MCF 10A (cell line): ENCODE measurements at regions not wholly inside any gene's neighbourhood (a gene's known extent, or its start where the extent isn't known, plus 50 kb on each side); places are given as distances from the start of the nearest gene placed in this dataset.

ENCODE experiments used
- BruUV-seq: library from RNA; stranded (reverse); fragments of 400-500 nt; replicated peaks from 2 replicates; lab custom pipeline; 2021; lab: Mats Ljungman, UMichigan
- CTCF ChIA-PET: fragments of 300-600 bp; sonication (Branson Sonifier 250); formaldehyde crosslinking; extraction: SDS; loops from one replicate; lab custom pipeline; 2021; ENCODE audit warnings: antibody characterized with exemption, inconsistent platforms; lab: Yijun Ruan, JAX
- POLR2A ChIA-PET: fragments of 300-600, 350-650 bp; sonication (Branson Sonifier 250); formaldehyde crosslinking; extraction: SDS; loops from one replicate; lab custom pipeline; 2020; ENCODE audit warnings: antibody characterized with exemption, inconsistent platforms; lab: Yijun Ruan, JAX
- DNase-seq: peaks from one replicate; pipeline ENCODE4 v3.0.0-alpha.2; 2018; ENCODE audit not compliant: unreplicated experiment
- H3K27ac Mint-ChIP-seq: one replicate; pipeline ENCODE4 v1.8.0; 2022; ENCODE audit warnings: mild to moderate bottlenecking, low read depth, mixed read lengths; ENCODE audit not compliant: unreplicated experiment
- H3K27me3 Mint-ChIP-seq: one replicate; pipeline ENCODE4 v1.8.0; 2022; ENCODE audit warnings: mixed read lengths; ENCODE audit not compliant: insufficient read depth, unreplicated experiment
- H3K36me3 Mint-ChIP-seq: one replicate; pipeline ENCODE4 v1.8.0; 2022; ENCODE audit warnings: mild to moderate bottlenecking, moderate library complexity, mixed read lengths; ENCODE audit not compliant: insufficient read depth, unreplicated experiment
- H3K4me1 Mint-ChIP-seq: one replicate; pipeline ENCODE4 v1.8.0; 2022; ENCODE audit warnings: mixed read lengths; ENCODE audit not compliant: insufficient read depth, unreplicated experiment
- H3K4me3 Mint-ChIP-seq: one replicate; pipeline ENCODE4 v1.8.0; 2022; ENCODE audit warnings: mild to moderate bottlenecking, moderate library complexity, mixed read lengths; ENCODE audit not compliant: unreplicated experiment
- H3K9me3 Mint-ChIP-seq: one replicate; pipeline ENCODE4 v1.8.0; 2022; ENCODE audit warnings: mixed read lengths; ENCODE audit not compliant: unreplicated experiment
- intact Hi-C: fragments of 100-400 bp; cut with micrococcal nuclease; formaldehyde crosslinking; loops from 2 replicates; pipeline ENCODE4 v1.14.1; 2022
- TF ChIP-seq, protein P1 (sequence below): fragments of 200-600 bp; IDR thresholded peaks from one replicate; pipeline ENCODE4 v1.8.0; 2022; ENCODE audit warnings: antibody characterized with exemption, mild to moderate bottlenecking; ENCODE audit not compliant: unreplicated experiment

DNA sequence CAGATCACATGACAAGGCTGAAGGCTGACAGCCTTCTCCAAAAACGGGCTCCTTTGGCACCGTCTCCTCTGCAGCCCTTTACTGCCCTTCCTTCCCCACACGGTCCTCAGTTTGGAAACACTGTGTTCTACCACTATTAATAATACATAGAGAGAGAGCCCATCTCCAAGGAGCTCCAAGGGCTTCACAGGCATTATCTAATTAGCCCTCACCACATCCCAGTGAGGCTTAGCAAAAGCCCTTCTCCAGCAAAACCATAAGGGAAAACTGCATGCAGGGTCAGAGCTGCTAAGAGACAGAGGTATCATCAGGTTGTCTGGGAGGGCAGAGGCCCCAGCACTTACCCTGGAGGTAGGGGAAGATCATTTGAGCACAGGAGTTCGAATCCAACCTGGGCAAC lies 169.3 kb upstream of the JARID2 start:
- BruUV-seq = no TSS peak
- H3K27ac Mint-ChIP-seq = no peak overlapping the region

DNA sequence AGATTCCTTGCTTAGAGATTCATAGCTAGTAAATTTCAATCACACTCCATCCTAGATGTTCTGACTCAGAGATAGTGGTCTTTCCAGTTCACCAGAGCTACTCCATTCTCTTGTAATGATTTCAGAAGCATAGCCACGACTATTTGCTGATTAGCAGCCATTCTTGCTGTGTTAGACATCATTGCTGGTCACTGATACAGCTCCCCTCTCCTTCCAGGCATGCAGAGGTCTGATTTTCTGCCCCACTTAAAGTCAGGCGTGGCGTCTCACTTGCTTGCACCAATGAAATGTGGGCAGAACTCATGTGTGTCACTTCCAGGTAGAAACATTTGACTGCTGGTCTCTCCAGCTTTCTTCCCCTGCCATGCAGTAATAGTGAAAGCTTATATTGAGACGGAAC lies 168.9 kb upstream of the JARID2 start:
- Mint-ChIP-seq H3K4me1 (no peaks in the 10 kb centered on the region), H3K27ac (no peak overlapping the region), H3K36me3 (no peaks in the 10 kb centered on the region), H3K27me3 (no peaks in the 10 kb centered on the region), H3K4me3 (no peak overlapping the region), H3K9me3 (peaks cover 7% of the 10 kb centered on the region)
- intact Hi-C loops = no loop called here
- TF ChIP-seq, protein P1, sequence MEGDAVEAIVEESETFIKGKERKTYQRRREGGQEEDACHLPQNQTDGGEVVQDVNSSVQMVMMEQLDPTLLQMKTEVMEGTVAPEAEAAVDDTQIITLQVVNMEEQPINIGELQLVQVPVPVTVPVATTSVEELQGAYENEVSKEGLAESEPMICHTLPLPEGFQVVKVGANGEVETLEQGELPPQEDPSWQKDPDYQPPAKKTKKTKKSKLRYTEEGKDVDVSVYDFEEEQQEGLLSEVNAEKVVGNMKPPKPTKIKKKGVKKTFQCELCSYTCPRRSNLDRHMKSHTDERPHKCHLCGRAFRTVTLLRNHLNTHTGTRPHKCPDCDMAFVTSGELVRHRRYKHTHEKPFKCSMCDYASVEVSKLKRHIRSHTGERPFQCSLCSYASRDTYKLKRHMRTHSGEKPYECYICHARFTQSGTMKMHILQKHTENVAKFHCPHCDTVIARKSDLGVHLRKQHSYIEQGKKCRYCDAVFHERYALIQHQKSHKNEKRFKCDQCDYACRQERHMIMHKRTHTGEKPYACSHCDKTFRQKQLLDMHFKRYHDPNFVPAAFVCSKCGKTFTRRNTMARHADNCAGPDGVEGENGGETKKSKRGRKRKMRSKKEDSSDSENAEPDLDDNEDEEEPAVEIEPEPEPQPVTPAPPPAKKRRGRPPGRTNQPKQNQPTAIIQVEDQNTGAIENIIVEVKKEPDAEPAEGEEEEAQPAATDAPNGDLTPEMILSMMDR = no peak
- POLR2A ChIA-PET = no interaction called here
- CTCF ChIA-PET = no interaction called here
- no peak for DNase-seq
- no TSS peak for BruUV-seq

More for the DNA sequence above, 169.3 kb upstream of the JARID2 start:
- no peaks in the 10 kb centered on the region for H3K27me3 Mint-ChIP-seq
- POLR2A ChIA-PET = interaction anchor here (0.7 kb wide), 1 partner anchor 15 kb away, joined by 3 read pairs; no protein-coding TSS in a partner anchor
- intact Hi-C loops = no loop called here
- TF ChIP-seq, protein P1 = no peak
- CTCF ChIA-PET = interaction anchor here (0.9 kb wide), 1 partner anchor 365 kb away, joined by 3 read pairs; no protein-coding TSS in a partner anchor
- no peak overlapping the region for H3K4me3 Mint-ChIP-seq
- no peaks in the 10 kb centered on the region for H3K4me1 Mint-ChIP-seq
- no peaks in the 10 kb centered on the region for H3K36me3 Mint-ChIP-seq
- peaks cover 7% of the 10 kb centered on the region for H3K9me3 Mint-ChIP-seq
- DNase-seq = no peak

DNA sequence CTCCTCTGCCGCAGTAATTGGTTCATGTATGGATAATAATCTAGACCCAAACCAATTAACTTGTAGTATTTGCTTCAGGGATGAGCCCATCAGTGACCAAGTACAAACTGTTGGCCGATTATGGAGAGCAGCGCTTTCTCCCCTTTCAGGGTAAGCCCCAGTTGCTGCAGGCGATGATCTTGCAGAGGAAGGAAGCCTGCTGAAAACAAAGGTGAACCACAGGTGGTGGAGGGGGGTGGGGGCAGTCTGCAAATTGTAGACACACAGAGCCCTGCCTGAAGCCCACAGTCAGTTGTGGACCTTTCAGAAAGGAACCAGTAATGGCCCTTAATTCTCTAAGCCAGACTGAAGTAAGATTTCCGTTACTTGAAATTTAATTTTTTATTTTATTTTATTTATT lies 167.9 kb upstream of the JARID2 start:
- TF ChIP-seq, protein P1 = no peak
- BruUV-seq = no TSS peak
- CTCF ChIA-PET = no interaction called here
- no peak for DNase-seq
- H3K4me3 Mint-ChIP-seq = no peak overlapping the region
- POLR2A ChIA-PET = no interaction called here
- H3K4me1 Mint-ChIP-seq = no peaks in the 10 kb centered on the region
- peaks cover 7% of the 10 kb centered on the region for H3K9me3 Mint-ChIP-seq
- H3K36me3 Mint-ChIP-seq = no peaks in the 10 kb centered on the region
- no peaks in the 10 kb centered on the region for H3K27me3 Mint-ChIP-seq
- intact Hi-C loops = no loop called here
- no peak overlapping the region for H3K27ac Mint-ChIP-seq

DNA sequence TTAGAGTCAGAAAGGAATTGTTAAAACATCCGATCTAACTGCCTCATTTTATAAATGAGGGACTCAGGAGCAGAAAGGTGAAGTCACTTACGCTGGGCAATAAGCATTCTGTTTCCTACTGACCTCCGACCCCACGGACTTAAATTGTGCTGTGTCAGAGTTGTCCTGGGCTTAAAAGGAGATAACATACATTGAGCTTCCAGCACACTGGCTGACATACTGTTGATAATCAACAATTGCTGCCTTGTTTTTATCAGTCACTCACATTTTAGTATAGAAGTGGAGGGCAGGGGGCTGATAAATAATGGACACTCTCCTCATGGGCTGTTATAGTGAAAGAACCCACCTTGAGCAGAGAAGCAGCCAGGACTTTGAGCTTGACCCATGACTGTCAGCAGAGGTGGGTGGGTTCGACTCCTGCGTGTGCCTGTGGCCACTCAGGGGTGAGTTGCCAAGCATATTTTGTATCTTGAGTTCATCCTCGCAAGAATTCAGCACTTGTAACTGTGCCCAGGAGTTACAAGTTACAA lies 166.5 kb upstream of the JARID2 start:
- no peak for DNase-seq
- Mint-ChIP-seq H3K4me3 (no peak overlapping the region), H3K9me3 (peaks cover 7% of the 10 kb centered on the region), H3K4me1 (no peaks in the 10 kb centered on the region), H3K27me3 (no peaks in the 10 kb centered on the region), H3K36me3 (no peaks in the 10 kb centered on the region), H3K27ac (no peak overlapping the region)
- no TSS peak for BruUV-seq
- CTCF ChIA-PET = interaction anchor here (0.5 kb wide), 1 partner anchor 103 kb away, joined by 6 read pairs; no protein-coding TSS in a partner anchor
- TF ChIP-seq, protein P1 = no peak
- intact Hi-C loops = no loop called here
- POLR2A ChIA-PET = no interaction called here
